ENCODE measurements at regions not wholly inside any gene's neighbourhood (a gene's known extent, or its start where the extent isn't known, plus 50 kb on each side); places are given as distances from the start of the nearest gene placed in this dataset.

DNA sequence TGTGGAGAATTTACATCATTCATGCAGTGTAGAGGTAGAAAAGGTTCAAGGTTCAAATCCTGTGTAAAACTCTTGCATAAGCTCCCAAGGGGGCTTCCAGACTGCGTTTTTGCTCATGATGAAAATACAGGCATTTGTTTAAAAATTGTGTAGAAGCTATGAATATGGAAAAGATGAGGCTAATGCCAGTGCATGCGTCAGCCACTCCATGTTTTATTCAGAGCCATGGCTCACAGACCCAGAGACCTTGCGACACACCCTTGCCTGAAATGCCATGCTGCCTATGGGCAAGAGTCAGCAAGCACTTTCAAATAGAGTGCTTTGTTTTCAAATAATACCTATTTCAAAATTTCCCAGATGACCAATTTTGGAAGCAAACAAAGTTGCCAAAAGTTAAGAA lies 262.3 kb downstream of the TRIB2 start:
- TF ChIP-seq POLR2AphosphoS5 (IDR thresholded peaks at IDR 0.05; ENCODE audit: insufficient read depth, low read depth, low read length), result no peak
- TF ChIP-seq, protein P1, sequence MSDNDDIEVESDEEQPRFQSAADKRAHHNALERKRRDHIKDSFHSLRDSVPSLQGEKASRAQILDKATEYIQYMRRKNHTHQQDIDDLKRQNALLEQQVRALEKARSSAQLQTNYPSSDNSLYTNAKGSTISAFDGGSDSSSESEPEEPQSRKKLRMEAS (IDR thresholded peaks at IDR 0.05; ENCODE audit: insufficient read depth, insufficient read length), result no peak
- TF ChIP-seq, protein P2, sequence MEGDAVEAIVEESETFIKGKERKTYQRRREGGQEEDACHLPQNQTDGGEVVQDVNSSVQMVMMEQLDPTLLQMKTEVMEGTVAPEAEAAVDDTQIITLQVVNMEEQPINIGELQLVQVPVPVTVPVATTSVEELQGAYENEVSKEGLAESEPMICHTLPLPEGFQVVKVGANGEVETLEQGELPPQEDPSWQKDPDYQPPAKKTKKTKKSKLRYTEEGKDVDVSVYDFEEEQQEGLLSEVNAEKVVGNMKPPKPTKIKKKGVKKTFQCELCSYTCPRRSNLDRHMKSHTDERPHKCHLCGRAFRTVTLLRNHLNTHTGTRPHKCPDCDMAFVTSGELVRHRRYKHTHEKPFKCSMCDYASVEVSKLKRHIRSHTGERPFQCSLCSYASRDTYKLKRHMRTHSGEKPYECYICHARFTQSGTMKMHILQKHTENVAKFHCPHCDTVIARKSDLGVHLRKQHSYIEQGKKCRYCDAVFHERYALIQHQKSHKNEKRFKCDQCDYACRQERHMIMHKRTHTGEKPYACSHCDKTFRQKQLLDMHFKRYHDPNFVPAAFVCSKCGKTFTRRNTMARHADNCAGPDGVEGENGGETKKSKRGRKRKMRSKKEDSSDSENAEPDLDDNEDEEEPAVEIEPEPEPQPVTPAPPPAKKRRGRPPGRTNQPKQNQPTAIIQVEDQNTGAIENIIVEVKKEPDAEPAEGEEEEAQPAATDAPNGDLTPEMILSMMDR (IDR thresholded peaks at IDR 0.05; ENCODE audit: extremely low read depth in 1 of 2, insufficient read depth in 1 of 2, low read depth in 1 of 2, low read length in 2 of 2), result no peak
- no peak for TF ChIP-seq EZH2 (IDR thresholded peaks at IDR 0.05; ENCODE audit: borderline replicate concordance, low read depth, low read length, severe bottlenecking)
- no peak for TF ChIP-seq POLR2A (IDR thresholded peaks at IDR 0.05; ENCODE audit: low read depth, low read length)
- TF ChIP-seq FOS (IDR thresholded peaks at IDR 0.05; ENCODE audit: borderline replicate concordance, insufficient read depth, low read length), result no peak

All from endothelial cell of umbilical vein (primary cell).